ENCODE measurements at regions not wholly inside any gene's neighbourhood (a gene's known extent, or its start where the extent isn't known, plus 50 kb on each side); places are given as distances from the start of the nearest gene placed in this dataset.

DNA sequence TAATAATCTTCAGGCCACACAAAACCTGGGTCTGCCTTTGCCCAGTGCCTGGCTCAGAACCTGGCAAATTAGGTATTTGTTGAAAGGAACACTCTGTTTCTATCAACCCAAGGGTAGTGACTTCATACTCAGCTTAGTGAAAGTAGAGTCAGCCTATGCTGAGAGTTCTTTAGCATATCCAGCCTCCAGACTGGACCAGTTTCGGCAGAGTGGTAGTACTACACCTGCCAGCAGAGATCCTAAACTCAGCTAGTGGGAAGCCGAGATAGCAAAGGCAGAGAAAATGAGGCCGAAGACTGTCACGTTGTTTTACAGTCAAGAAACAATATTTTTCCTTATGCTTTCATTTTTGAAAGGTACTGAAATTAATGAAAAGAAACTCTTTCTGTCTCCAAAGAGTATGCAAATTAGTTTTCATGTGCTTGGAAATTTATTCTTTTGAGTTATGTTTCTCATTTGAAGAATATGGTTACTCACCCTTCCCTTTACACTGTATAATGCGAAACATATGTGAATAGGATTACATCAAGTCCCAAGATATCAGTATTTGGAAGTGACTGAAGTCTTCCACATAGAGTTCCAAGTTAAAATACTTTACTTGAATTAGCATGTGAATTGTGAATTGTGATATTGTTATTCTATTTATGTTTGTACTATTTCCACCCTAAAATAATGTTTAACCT, 52.2 kb upstream of the UGP2 start:
- TF ChIP-seq EZH2 (IDR thresholded peaks at IDR 0.05; ENCODE audit: low read length, missing control alignments), result no peak
- TF ChIP-seq, protein P1, sequence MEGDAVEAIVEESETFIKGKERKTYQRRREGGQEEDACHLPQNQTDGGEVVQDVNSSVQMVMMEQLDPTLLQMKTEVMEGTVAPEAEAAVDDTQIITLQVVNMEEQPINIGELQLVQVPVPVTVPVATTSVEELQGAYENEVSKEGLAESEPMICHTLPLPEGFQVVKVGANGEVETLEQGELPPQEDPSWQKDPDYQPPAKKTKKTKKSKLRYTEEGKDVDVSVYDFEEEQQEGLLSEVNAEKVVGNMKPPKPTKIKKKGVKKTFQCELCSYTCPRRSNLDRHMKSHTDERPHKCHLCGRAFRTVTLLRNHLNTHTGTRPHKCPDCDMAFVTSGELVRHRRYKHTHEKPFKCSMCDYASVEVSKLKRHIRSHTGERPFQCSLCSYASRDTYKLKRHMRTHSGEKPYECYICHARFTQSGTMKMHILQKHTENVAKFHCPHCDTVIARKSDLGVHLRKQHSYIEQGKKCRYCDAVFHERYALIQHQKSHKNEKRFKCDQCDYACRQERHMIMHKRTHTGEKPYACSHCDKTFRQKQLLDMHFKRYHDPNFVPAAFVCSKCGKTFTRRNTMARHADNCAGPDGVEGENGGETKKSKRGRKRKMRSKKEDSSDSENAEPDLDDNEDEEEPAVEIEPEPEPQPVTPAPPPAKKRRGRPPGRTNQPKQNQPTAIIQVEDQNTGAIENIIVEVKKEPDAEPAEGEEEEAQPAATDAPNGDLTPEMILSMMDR (conservative IDR thresholded peaks at IDR 0.05 in 1 of 2, IDR thresholded peaks at IDR 0.05 in 1 of 2; ENCODE audit: low read depth in 1 of 2, low read length in 2 of 2), result no peak

Data from fibroblast of lung (primary cell).